Astrocyte (in vitro differentiated cells and primary cell): ENCODE measurements at regions not wholly inside any gene's neighbourhood (a gene's known extent, or its start where the extent isn't known, plus 50 kb on each side); places are given as distances from the start of the nearest gene placed in this dataset.

Experiments
- DNase-seq: peaks from one replicate; pipeline ENCODE4 v3.0.0-alpha.2; 2010; ENCODE audit warnings: low read depth
- FAIRE-seq: peaks from 2 replicates; lab custom pipeline; 2011; peaks lifted over from hg19 to GRCh38; lab: Jason Lieb, UNC
- H2AFZ ChIP-seq: 2 replicates; pipeline ENCODE4 v1.6.0; 2012; ENCODE audit warnings: low read depth, low read length, inconsistent platforms
- H3K27ac ChIP-seq: 2 replicates; pipeline ENCODE4 v1.5.1; 2011; ENCODE audit warnings: low read depth, low read length, inconsistent platforms
- H3K27me3 ChIP-seq: 2 replicates; pipeline ENCODE4 v1.6.0; 2011; ENCODE audit warnings: low read length, inconsistent platforms; ENCODE audit not compliant: insufficient read depth
- H3K36me3 ChIP-seq: 2 replicates; pipeline ENCODE4 v1.5.1; 2011; ENCODE audit warnings: low read length, inconsistent platforms; ENCODE audit not compliant: insufficient read depth
- H3K4me1 ChIP-seq: 2 replicates; pipeline ENCODE4 v1.5.1; 2011; ENCODE audit warnings: low read length, inconsistent platforms; ENCODE audit not compliant: insufficient read depth
- H3K4me2 ChIP-seq: 2 replicates; pipeline ENCODE4 v1.6.0; 2012; ENCODE audit warnings: low read length, inconsistent platforms
- H3K4me3 ChIP-seq: 2 replicates; pipeline ENCODE4 v1.5.1; 2011; ENCODE audit warnings: low read depth, mild to moderate bottlenecking, low read length, inconsistent platforms; ENCODE audit not compliant: insufficient read depth
- H3K79me2 ChIP-seq: 2 replicates; pipeline ENCODE4 v1.6.0; 2012; ENCODE audit warnings: mild to moderate bottlenecking, low read length, inconsistent platforms; ENCODE audit not compliant: insufficient read depth
- H3K9ac ChIP-seq: 2 replicates; pipeline ENCODE4 v1.6.0; 2012; ENCODE audit warnings: mild to moderate bottlenecking, low read length, inconsistent platforms
- H3K9me3 ChIP-seq: 2 replicates; pipeline ENCODE4 v1.5.1; 2012; ENCODE audit warnings: low read depth, mild to moderate bottlenecking, low read length, inconsistent platforms; ENCODE audit not compliant: insufficient read depth
- H4K20me1 ChIP-seq: 2 replicates; pipeline ENCODE4 v1.6.0; 2012; ENCODE audit warnings: low read length, inconsistent platforms; ENCODE audit not compliant: insufficient read depth
- H3K27ac Mint-ChIP-seq: one replicate; pipeline ENCODE4 v1.8.0; 2021; ENCODE audit warnings: mild to moderate bottlenecking, mixed read lengths; ENCODE audit not compliant: unreplicated experiment
- H3K27me3 Mint-ChIP-seq: one replicate; pipeline ENCODE4 v1.8.0; 2021; ENCODE audit warnings: low read depth, mixed read lengths; ENCODE audit not compliant: unreplicated experiment
- H3K36me3 Mint-ChIP-seq: one replicate; pipeline ENCODE4 v1.8.0; 2021; ENCODE audit warnings: low read depth, mixed read lengths; ENCODE audit not compliant: unreplicated experiment
- H3K4me1 Mint-ChIP-seq: one replicate; pipeline ENCODE4 v1.8.0; 2021; ENCODE audit warnings: low read depth, mixed read lengths; ENCODE audit not compliant: unreplicated experiment
- H3K4me3 Mint-ChIP-seq: one replicate; pipeline ENCODE4 v1.8.0; 2021; ENCODE audit warnings: mild to moderate bottlenecking, moderate library complexity, mixed read lengths; ENCODE audit not compliant: unreplicated experiment
- H3K9me3 Mint-ChIP-seq: one replicate; pipeline ENCODE4 v1.8.0; 2021; ENCODE audit warnings: mild to moderate bottlenecking, mixed read lengths; ENCODE audit not compliant: unreplicated experiment
- EZH2 ChIP-seq: IDR thresholded peaks from 2 replicates; pipeline ENCODE4 v1.6.1; 2012; ENCODE audit warnings: mild to moderate bottlenecking, low read length, inconsistent platforms; ENCODE audit not compliant: insufficient read depth
- TF ChIP-seq, protein P1 (sequence below): IDR thresholded peaks from 2 replicates; pipeline ENCODE4 v1.5.1; 2011; ENCODE audit warnings: low read depth, mild to moderate bottlenecking, inconsistent platforms, low read length, moderate library complexity; ENCODE audit not compliant: insufficient read depth

DNA sequence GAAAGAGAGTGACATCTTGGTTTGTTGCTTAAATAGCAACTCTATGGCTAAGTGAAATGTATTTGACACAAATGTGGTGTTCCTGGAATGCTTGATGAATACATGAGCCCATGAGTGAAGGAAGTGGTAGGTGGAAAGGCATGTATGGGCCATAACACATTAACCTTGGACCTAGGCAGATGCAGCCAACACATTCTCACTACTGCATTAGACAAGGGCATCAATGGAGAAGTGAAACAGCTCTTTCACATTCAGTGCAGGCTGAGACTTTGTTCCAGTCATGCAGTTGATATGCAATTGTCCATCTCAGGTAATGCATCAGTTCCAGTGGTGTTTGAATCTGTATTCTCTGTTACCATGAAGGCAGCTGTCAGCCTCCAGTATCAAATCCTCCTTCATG lies 133.6 kb downstream of the HS3ST3B1 start:
- no peak for TF ChIP-seq EZH2
- TF ChIP-seq, protein P1, sequence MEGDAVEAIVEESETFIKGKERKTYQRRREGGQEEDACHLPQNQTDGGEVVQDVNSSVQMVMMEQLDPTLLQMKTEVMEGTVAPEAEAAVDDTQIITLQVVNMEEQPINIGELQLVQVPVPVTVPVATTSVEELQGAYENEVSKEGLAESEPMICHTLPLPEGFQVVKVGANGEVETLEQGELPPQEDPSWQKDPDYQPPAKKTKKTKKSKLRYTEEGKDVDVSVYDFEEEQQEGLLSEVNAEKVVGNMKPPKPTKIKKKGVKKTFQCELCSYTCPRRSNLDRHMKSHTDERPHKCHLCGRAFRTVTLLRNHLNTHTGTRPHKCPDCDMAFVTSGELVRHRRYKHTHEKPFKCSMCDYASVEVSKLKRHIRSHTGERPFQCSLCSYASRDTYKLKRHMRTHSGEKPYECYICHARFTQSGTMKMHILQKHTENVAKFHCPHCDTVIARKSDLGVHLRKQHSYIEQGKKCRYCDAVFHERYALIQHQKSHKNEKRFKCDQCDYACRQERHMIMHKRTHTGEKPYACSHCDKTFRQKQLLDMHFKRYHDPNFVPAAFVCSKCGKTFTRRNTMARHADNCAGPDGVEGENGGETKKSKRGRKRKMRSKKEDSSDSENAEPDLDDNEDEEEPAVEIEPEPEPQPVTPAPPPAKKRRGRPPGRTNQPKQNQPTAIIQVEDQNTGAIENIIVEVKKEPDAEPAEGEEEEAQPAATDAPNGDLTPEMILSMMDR = no peak
- Histone ChIP-seq H3K9ac (no peak overlapping the region), H3K79me2 (no peaks in the 10 kb centered on the region), H3K36me3 (no peaks in the 10 kb centered on the region), H2AFZ (no peak overlapping the region), H3K27ac (no peak overlapping the region), H3K4me2 (no peak overlapping the region), H3K4me1 (no peaks in the 10 kb centered on the region), H3K4me3 (no peak overlapping the region), H3K9me3 (no peaks in the 10 kb centered on the region), H4K20me1 (no peaks in the 10 kb centered on the region), H3K27me3 (no peaks in the 10 kb centered on the region)
- no peaks in the 10 kb centered on the region for H3K27me3 Mint-ChIP-seq
- H3K4me3 Mint-ChIP-seq = no peak overlapping the region
- H3K27ac Mint-ChIP-seq = no peak overlapping the region
- DNase-seq = no peak
- no peaks in the 10 kb centered on the region for H3K36me3 Mint-ChIP-seq
- peaks cover 7% of the 10 kb centered on the region for H3K4me1 Mint-ChIP-seq
- no peak for FAIRE-seq
- H3K9me3 Mint-ChIP-seq = no peaks in the 10 kb centered on the region

GRCh38 chr17:14432079-14432478 lies 131.2 kb downstream of the HS3ST3B1 start:
- H3K9me3 Mint-ChIP-seq = no peaks in the 10 kb centered on the region
- TF ChIP-seq EZH2 = no peak
- TF ChIP-seq, protein P1 = no peak
- no peak overlapping the region for H3K4me3 ChIP-seq
- H3K36me3 Mint-ChIP-seq = no peaks in the 10 kb centered on the region
- H3K4me2 ChIP-seq = no peak overlapping the region
- no peaks in the 10 kb centered on the region for H3K4me1 ChIP-seq
- no peak overlapping the region for H3K4me3 Mint-ChIP-seq
- H3K27me3 Mint-ChIP-seq = no peaks in the 10 kb centered on the region
- no peak overlapping the region for H3K27ac Mint-ChIP-seq
- H3K9me3 ChIP-seq = no peaks in the 10 kb centered on the region
- no peaks in the 10 kb centered on the region for H3K27me3 ChIP-seq
- FAIRE-seq (no peak), DNase-seq (no peak)
- H3K27ac ChIP-seq = no peak overlapping the region
- H3K9ac ChIP-seq = no peak overlapping the region
- no peaks in the 10 kb centered on the region for H3K79me2 ChIP-seq
- H3K36me3 ChIP-seq = no peaks in the 10 kb centered on the region
- H4K20me1 ChIP-seq = no peaks in the 10 kb centered on the region
- H3K4me1 Mint-ChIP-seq = peaks cover 7% of the 10 kb centered on the region
- no peak overlapping the region for H2AFZ ChIP-seq

DNA sequence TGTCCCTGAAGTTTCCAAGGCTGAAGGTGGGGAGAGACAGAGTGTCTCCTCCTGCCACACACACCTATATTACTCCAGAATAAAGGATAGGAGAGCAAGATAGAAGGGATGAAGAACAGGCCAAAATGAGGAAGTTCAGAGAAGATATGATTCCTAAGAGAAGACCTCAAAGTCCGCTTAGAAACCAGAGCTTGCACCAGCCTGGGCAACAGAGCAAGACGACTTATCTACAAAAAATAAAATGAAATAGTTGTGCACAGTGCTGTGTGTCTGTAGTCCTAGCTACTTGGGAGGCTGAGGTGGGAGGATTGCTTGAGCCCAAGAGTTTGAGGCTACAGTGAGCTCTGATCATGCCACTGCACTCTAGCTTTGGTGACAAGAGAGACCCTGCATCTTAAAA lies 128.2 kb downstream of the HS3ST3B1 start:
- Histone ChIP-seq H3K9me3 (no peaks in the 10 kb centered on the region), H3K4me3 (no peak overlapping the region), H3K4me2 (no peak overlapping the region), H3K27ac (no peak overlapping the region), H3K4me1 (no peaks in the 10 kb centered on the region), H3K36me3 (no peaks in the 10 kb centered on the region), H4K20me1 (no peaks in the 10 kb centered on the region), H3K9ac (no peak overlapping the region), H3K27me3 (no peaks in the 10 kb centered on the region), H2AFZ (no peak overlapping the region), H3K79me2 (no peaks in the 10 kb centered on the region)
- DNase-seq (no peak), FAIRE-seq (no peak)
- H3K27ac Mint-ChIP-seq = no peak overlapping the region
- no peaks in the 10 kb centered on the region for H3K27me3 Mint-ChIP-seq
- H3K9me3 Mint-ChIP-seq = no peaks in the 10 kb centered on the region
- no peak overlapping the region for H3K4me3 Mint-ChIP-seq
- H3K36me3 Mint-ChIP-seq = no peaks in the 10 kb centered on the region
- no peaks in the 10 kb centered on the region for H3K4me1 Mint-ChIP-seq
- no peak for TF ChIP-seq EZH2
- TF ChIP-seq, protein P1 = no peak
